HG03060 (cell line): ENCODE measurements at regions not wholly inside any gene's neighbourhood (a gene's known extent, or its start where the extent isn't known, plus 50 kb on each side); places are given as distances from the start of the nearest gene placed in this dataset.
"Not testable (repeated sequence)": the region's sequence is repeated elsewhere in the genome, so short reads cannot be mapped to it uniquely, and the experiment has no call there.

Experiments
- ATAC-seq: cut with Tn5 transposase; IDR thresholded peaks from one replicate; pipeline ENCODE4 v1.9.1; 2021; ENCODE audit warnings: low read depth, moderate number of reproducible peaks; ENCODE audit not compliant: unreplicated experiment

- ATAC-seq, result no peak
Measured at GRCh38 chr4:118585015-118585414, 100.2 kb upstream of the METTL14 start.

- ATAC-seq, result no peak
Measured at GRCh38 chr4:118586357-118586790, 98.8 kb upstream of the METTL14 start.

GRCh38 chr4:118587116-118587831 is 97.9 kb upstream of the METTL14 start:
- ATAC-seq, result no peak

GRCh38 chr4:118587946-118588345 is 97.2 kb upstream of the METTL14 start:
- no peak for ATAC-seq

GRCh38 chr4:118589471-118590055 is 95.6 kb upstream of the METTL14 start:
- ATAC-seq, result no peak

GRCh38 chr4:118591339-118592046 is 93.7 kb upstream of the METTL14 start:
- peak; percentile 99 for ATAC-seq

GRCh38 chr4:118592289-118592688 is 92.9 kb upstream of the METTL14 start:
- not testable (repeated sequence) for ATAC-seq

- ATAC-seq, result not testable (repeated sequence)
Measured at GRCh38 chr4:118595883-118596282, 89.3 kb upstream of the METTL14 start.

- not testable (repeated sequence) for ATAC-seq
Measured at GRCh38 chr4:118625097-118625496, 60.1 kb upstream of the METTL14 start.

GRCh38 chr4:118629697-118630096 is 55.5 kb upstream of the METTL14 start:
- ATAC-seq, result not testable (repeated sequence)

- not testable (repeated sequence) for ATAC-seq
Measured at GRCh38 chr4:118630897-118631296, 54.3 kb upstream of the METTL14 start.

GRCh38 chr4:118631321-118632050 is 53.7 kb upstream of the METTL14 start:
- not testable (repeated sequence) for ATAC-seq

GRCh38 chr4:118633476-118633875 is 51.7 kb upstream of the METTL14 start:
- ATAC-seq, result not testable (repeated sequence)

- not testable (repeated sequence) for ATAC-seq
Measured at GRCh38 chr4:118634126-118634875, 50.9 kb upstream of the METTL14 start.
